ENCODE measurements at regions not wholly inside any gene's neighbourhood (a gene's known extent, or its start where the extent isn't known, plus 50 kb on each side); places are given as distances from the start of the nearest gene placed in this dataset.

DNA sequence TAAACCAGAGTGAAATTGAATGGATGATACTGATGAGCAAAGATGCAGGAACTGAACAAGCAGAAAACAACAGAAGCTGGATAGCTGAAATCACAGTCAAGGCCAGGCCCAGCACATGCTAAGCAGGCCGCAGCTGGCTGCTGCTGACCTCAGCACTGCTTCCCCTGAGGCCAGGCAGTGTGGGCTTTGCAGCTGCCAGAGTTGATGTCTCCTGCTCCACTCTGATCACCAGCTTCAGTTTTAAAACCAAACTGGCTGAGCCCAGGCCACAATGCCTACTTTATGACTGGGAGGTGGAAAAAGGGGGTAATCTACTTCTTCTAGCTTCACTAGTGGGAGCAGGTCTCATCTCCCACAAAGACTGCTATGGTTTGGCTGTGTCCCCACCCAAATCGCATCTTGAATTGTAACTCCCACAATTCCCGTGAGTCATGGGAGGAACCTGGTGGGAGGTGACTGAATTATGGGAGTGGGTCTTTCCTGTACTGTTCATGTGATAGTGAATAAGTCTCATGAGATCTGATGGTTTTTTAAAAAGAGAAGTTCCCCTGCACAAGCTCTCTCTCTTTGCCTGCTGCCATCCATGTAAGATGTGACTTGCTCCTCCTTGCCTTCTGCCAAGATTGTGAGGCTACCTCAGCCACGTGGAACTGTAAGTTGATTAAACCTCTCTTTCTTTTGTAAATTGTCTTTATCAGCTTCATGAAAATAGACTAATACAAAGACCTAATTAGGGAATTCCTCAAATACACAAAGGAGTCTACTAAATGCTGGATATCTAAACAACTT, 136.4 kb upstream of the ITGB1 start:
- TF ChIP-seq, protein P1, sequence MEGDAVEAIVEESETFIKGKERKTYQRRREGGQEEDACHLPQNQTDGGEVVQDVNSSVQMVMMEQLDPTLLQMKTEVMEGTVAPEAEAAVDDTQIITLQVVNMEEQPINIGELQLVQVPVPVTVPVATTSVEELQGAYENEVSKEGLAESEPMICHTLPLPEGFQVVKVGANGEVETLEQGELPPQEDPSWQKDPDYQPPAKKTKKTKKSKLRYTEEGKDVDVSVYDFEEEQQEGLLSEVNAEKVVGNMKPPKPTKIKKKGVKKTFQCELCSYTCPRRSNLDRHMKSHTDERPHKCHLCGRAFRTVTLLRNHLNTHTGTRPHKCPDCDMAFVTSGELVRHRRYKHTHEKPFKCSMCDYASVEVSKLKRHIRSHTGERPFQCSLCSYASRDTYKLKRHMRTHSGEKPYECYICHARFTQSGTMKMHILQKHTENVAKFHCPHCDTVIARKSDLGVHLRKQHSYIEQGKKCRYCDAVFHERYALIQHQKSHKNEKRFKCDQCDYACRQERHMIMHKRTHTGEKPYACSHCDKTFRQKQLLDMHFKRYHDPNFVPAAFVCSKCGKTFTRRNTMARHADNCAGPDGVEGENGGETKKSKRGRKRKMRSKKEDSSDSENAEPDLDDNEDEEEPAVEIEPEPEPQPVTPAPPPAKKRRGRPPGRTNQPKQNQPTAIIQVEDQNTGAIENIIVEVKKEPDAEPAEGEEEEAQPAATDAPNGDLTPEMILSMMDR (IDR thresholded peaks at IDR 0.05; ENCODE audit: extremely low read depth in 1 of 2, insufficient read depth in 1 of 2, low read depth in 1 of 2, low read length in 2 of 2) = no peak
- TF ChIP-seq POLR2A (IDR thresholded peaks at IDR 0.05; ENCODE audit: low read depth, low read length) = no peak
- TF ChIP-seq EZH2 (IDR thresholded peaks at IDR 0.05; ENCODE audit: borderline replicate concordance, low read depth, low read length, severe bottlenecking) = no peak
- TF ChIP-seq POLR2AphosphoS5 (IDR thresholded peaks at IDR 0.05; ENCODE audit: insufficient read depth, low read depth, low read length) = no peak
- no peak for TF ChIP-seq MYC (IDR thresholded peaks at IDR 0.05; ENCODE audit: low read depth, low read length)

Measured in endothelial cell of umbilical vein (primary cell).